AG10803 (cell line): ENCODE measurements at regions not wholly inside any gene's neighbourhood (a gene's known extent, or its start where the extent isn't known, plus 50 kb on each side); places are given as distances from the start of the nearest gene placed in this dataset.

Source experiments
- DNase-seq: peaks from one replicate; pipeline ENCODE4 v3.0.0; 2010; ENCODE audit warnings: low read depth
- H3K4me3 ChIP-seq: 2 replicates; pipeline ENCODE4 v1.5.1; 2011; ENCODE audit warnings: mild to moderate bottlenecking, low read length, control low read depth
- CTCF ChIP-seq: conservative IDR thresholded peaks from 2 replicates; pipeline ENCODE4 v1.5.1; 2011; ENCODE audit warnings: mild to moderate bottlenecking, low read length, control low read depth, inconsistent platforms

- TF ChIP-seq CTCF, result no peak
- DNase-seq, result no peak
- no peak overlapping the region for H3K4me3 ChIP-seq
Observed at GRCh38 chr2:120515759-120516678, 170.1 kb downstream of the INHBB start.

DNA sequence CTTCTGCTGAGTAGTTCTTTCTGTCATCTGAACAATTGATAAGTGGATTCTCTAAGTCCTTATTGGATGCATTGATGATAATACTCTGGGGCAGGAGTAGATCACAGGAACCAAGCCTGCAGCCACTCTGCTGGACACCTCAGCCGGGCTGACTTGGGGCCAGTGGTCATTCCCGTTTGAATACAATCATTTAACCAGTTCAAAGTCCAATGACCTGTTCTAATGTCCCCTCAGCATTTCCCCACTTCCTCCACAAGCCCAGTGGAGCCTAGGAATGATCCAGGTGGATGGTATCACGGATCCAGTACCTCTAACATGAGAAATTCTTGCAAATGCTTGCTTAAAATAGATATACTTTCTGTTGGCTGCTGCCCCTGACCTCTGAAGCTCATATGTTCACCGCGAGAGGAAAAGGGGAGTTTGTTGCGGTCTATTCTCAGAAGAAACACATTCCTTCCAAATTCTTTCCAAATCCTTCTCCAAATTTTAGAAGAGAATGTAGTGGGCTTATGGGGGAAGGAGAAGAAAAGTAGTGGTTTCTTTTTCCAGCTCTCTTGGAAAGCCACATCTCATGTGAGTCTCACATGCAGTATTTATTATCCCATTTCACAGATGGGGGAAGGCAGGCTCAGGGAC is 170.9 kb downstream of the INHBB start:
- peak; percentile 47 for DNase-seq
- no peak overlapping the region for H3K4me3 ChIP-seq
- no peak for TF ChIP-seq CTCF

- no peak for DNase-seq
- no peak overlapping the region for H3K4me3 ChIP-seq
- TF ChIP-seq CTCF, result no peak
Observed at GRCh38 chr2:120517751-120518469, 172.0 kb downstream of the INHBB start.

- no peak for DNase-seq
- no peak overlapping the region for H3K4me3 ChIP-seq
- TF ChIP-seq CTCF, result no peak
Observed at GRCh38 chr2:120518819-120519218, 172.9 kb downstream of the INHBB start.

DNA sequence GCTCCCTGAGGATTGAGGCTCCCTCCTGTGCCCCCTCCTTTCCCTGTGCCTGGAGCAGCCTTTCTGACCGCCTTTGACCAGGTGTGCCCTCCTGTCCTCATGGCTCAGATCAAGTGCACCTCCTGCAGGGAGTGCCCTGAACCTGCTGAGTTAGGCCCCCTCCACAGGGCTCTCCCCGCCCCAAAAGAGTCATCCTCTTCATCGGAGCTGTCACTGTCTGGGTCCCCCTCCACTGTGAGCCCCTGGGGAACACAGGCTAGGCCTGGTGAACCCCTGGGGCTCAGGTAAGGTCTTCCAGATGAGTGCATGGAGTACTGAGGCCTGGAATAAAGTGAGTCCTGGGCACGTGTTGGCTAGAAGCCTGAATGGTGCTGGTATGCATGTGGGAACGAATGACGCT is 173.5 kb downstream of the INHBB start:
- no peak for TF ChIP-seq CTCF
- H3K4me3 ChIP-seq, result no peak overlapping the region
- DNase-seq, result no peak

DNA sequence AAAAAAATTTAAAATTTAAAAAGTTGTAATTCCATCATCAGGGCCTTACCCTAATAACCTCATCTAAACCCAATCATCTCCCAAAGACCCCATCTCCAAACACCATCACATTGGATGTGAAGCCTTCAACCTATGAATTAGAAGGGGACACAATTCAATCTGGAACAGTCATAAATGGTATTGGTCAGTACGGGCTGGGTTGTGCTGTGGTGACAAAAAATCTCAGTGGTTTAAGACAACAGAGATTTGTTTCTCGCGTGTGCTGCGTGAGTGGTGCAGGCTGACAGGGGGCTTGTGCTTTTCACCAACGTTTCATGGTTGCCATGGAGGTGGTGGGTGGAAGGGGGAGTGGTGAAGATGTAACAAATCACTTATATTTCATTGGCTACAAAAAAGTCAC is 174.5 kb downstream of the INHBB start:
- no peak for DNase-seq
- no peak overlapping the region for H3K4me3 ChIP-seq
- no peak for TF ChIP-seq CTCF
